Stomach (tissue), 8 donors: ENCODE measurements at regions not wholly inside any gene's neighbourhood (a gene's known extent, or its start where the extent isn't known, plus 50 kb on each side); places are given as distances from the start of the nearest gene placed in this dataset.

ENCODE experiments used
- DNase-seq, 2 donors: peaks; one replicate each; pipeline versions ENCODE4 v3.0.0 to v3.0.0-alpha.2; 2013 to 2019
- H3K27ac ChIP-seq, 5 donors: fragments of 200-600 bp in 4 of 5; sonication (generic) in 4 of 5; one replicate each; pipeline ENCODE4 v1.5.1; 2013 to 2019; ENCODE audit warnings: mild to moderate bottlenecking in 1 of 5, moderate library complexity in 1 of 5
- H3K27me3 ChIP-seq, 3 donors: fragments of 200-600 bp; sonication (generic); one replicate each; pipeline ENCODE4 v1.5.1; 2017 to 2019; ENCODE audit warnings: mixed run types in 1 of 3
- H3K36me3 ChIP-seq, 4 donors: fragments of 200-600 bp; sonication (generic); 1 replicate in 3 of 4; 2 replicates in 1 of 4; pipeline ENCODE4 v1.5.1; 2016 to 2019
- H3K4me1 ChIP-seq, 4 donors: fragments of 200-600 bp; sonication (generic); one replicate each; pipeline ENCODE4 v1.5.1; 2016 to 2019
- H3K4me3 ChIP-seq, 4 donors: fragments of 200-600 bp; sonication (generic) in 3 of 4; one replicate each; pipeline ENCODE4 v1.5.1; 2016 to 2019; ENCODE audit warnings: mild to moderate bottlenecking in 1 of 4
- H3K9me3 ChIP-seq, 4 donors: fragments of 200-600 bp; sonication (generic); one replicate each; pipeline ENCODE4 v1.5.1; 2016 to 2019
- CTCF ChIP-seq, 7 experiments: fragments of 450-650 bp in 4 of 7; fragments of 200-600 bp in 3 of 7; sonication (generic) in 3 of 7; IDR thresholded peaks; one replicate each; pipeline ENCODE4 v1.5.1; 2016 to 2019; ENCODE audit warnings: antibody characterized with exemption in 7 of 7, control low read depth in 2 of 7, mild to moderate bottlenecking in 1 of 7
- EP300 ChIP-seq: sonication (generic); formaldehyde crosslinking; IDR thresholded peaks from one replicate; pipeline ENCODE4 v1.6.1; 2017; ENCODE audit warnings: antibody characterized with exemption
- POLR2A ChIP-seq, 4 donors: fragments of 450-650 bp; IDR thresholded peaks; one replicate each; pipeline ENCODE4 v1.6.1; 2016; ENCODE audit warnings: antibody characterized with exemption in 4 of 4, control low read depth in 2 of 4, mild to moderate bottlenecking in 1 of 4, moderate library complexity in 1 of 4
- POLR2AphosphoS5 ChIP-seq, 3 donors: sonication (generic); formaldehyde crosslinking; IDR thresholded peaks; one replicate each; pipeline ENCODE4 v1.6.1; 2016; ENCODE audit warnings: antibody characterized with exemption in 3 of 3
- WGBS, 5 donors: extraction: QIAGEN DNeasy Blood & Tissue Kit in 3 of 5; methylation state at CpG; one replicate each; pipeline versions ENCODE4 v1.1.5 to v1.1.7; 2013 to 2018; 5-methylcytosine and 5-hydroxymethylcytosine counted together
- intact Hi-C: fragments of 100-400 bp; cut with DNase I; formaldehyde crosslinking; loops from one replicate; pipeline ENCODE4 v1.15.1; 2023; ENCODE audit warnings: low total_unique reads
- donor health status: healthy with polysubstance abuse.
- donor health status: Bipolar disorder and iron deficiency.
- donor health status: healthy.

- Histone ChIP-seq H3K27ac (no peak overlapping the region), H3K4me1 (no peaks in the 10 kb centered on the region), H3K27me3 (no peaks in the 10 kb centered on the region), H3K9me3 (peaks cover 0 to 15% (median 8%) of the 10 kb centered on the region in 4 donors), H3K4me3 (no peak overlapping the region), H3K36me3 (no peaks in the 10 kb centered on the region)
- WGBS, 5 donors: 44 to 67% (median 58%) methylated on average over 1 of the region's 1 CpG
- no peak for DNase-seq
- intact Hi-C loops: no loop called here
- TF ChIP-seq CTCF (IDR thresholded peaks at IDR 0.05): no peak
- TF ChIP-seq POLR2AphosphoS5 (IDR thresholded peaks at IDR 0.05): no peak
- no peak for TF ChIP-seq EP300
- no peak for TF ChIP-seq POLR2A (IDR thresholded peaks at IDR 0.05)
These were observed 549.8 kb upstream of the INTU start for GRCh38 chr4:127082986-127083385.

- Histone ChIP-seq H3K27ac (no peak overlapping the region), H3K4me1 (no peaks in the 10 kb centered on the region), H3K4me3 (no peak overlapping the region), H3K9me3 (peaks cover 0 to 20% (median 8%) of the 10 kb centered on the region in 4 donors), H3K36me3 (no peaks in the 10 kb centered on the region), H3K27me3 (no peaks in the 10 kb centered on the region)
- DNase-seq: no peak
- TF ChIP-seq CTCF (IDR thresholded peaks at IDR 0.05): no peak
- TF ChIP-seq POLR2AphosphoS5 (IDR thresholded peaks at IDR 0.05): no peak
- TF ChIP-seq EP300: no peak
- TF ChIP-seq POLR2A (IDR thresholded peaks at IDR 0.05): no peak
- intact Hi-C loops: no loop called here
- WGBS, 5 donors: 82 to 100% (median 93%) methylated on average over 1 of the region's 1 CpG
These were observed 548.1 kb upstream of the INTU start for GRCh38 chr4:127084666-127085065.

GRCh38 chr4:127097061-127097460, 535.7 kb upstream of the INTU start:
- H3K27ac ChIP-seq: no peak overlapping the region
- 81 to 85% (median 84%) methylated on average over 2 of the region's 2 CpGs for WGBS, 5 donors
- DNase-seq: no peak
- intact Hi-C loops: no loop called here
- H3K36me3 ChIP-seq: no peaks in the 10 kb centered on the region
- H3K4me1 ChIP-seq: no peaks in the 10 kb centered on the region
- peaks cover 0 to 8% (median 0%) of the 10 kb centered on the region in 4 donors for H3K9me3 ChIP-seq
- H3K4me3 ChIP-seq: no peak overlapping the region
- H3K27me3 ChIP-seq: no peaks in the 10 kb centered on the region
- TF ChIP-seq EP300: no peak
- TF ChIP-seq POLR2A (IDR thresholded peaks at IDR 0.05): no peak
- TF ChIP-seq POLR2AphosphoS5 (IDR thresholded peaks at IDR 0.05): no peak
- TF ChIP-seq CTCF (IDR thresholded peaks at IDR 0.05): no peak

GRCh38 chr4:127102361-127102760, 530.4 kb upstream of the INTU start:
- Histone ChIP-seq H3K4me1 (no peaks in the 10 kb centered on the region), H3K27ac (no peak overlapping the region), H3K27me3 (no peaks in the 10 kb centered on the region), H3K36me3 (no peaks in the 10 kb centered on the region), H3K4me3 (no peak overlapping the region), H3K9me3 (peaks cover 0 to 15% (median 6%) of the 10 kb centered on the region in 4 donors)
- no peak for TF ChIP-seq POLR2A (IDR thresholded peaks at IDR 0.05)
- TF ChIP-seq CTCF (IDR thresholded peaks at IDR 0.05): no peak
- TF ChIP-seq EP300: no peak
- TF ChIP-seq POLR2AphosphoS5 (IDR thresholded peaks at IDR 0.05): no peak
- 36 to 97% (median 85%) methylated on average over 1 of the region's 1 CpG for WGBS, 5 donors
- DNase-seq: no peak
- intact Hi-C loops: no loop called here
